K562 (cell line): ENCODE measurements at regions not wholly inside any gene's neighbourhood (a gene's known extent, or its start where the extent isn't known, plus 50 kb on each side); places are given as distances from the start of the nearest gene placed in this dataset.

Experiments
- CBX8 ChIP-seq: fragments of 200-600 bp; sonication (generic); IDR thresholded peaks from 2 replicates; pipeline ENCODE4 v1.6.1; 2012; ENCODE audit warnings: borderline replicate concordance, mixed run types, low read depth, mild to moderate bottlenecking, moderate library complexity, mixed read lengths, low read length, control low read depth, inconsistent platforms; ENCODE audit not compliant: poor library complexity, severe bottlenecking; ENCODE audit errors: extremely low read depth
- DEAF1 ChIP-seq: fragments of 450-650 bp; formaldehyde crosslinking; IDR thresholded peaks from 2 replicates; pipeline ENCODE4 v1.4.0; 2020; ENCODE audit warnings: mild to moderate bottlenecking, moderate library complexity
- KLF13 ChIP-seq: fragments of 450-650 bp; IDR thresholded peaks from 2 replicates; pipeline ENCODE4 v1.6.1; 2016; ENCODE audit warnings: missing genetic modification characterization, low read depth, mild to moderate bottlenecking, missing compliant biosample characterization, moderate library complexity, borderline replicate concordance
- SPI1 ChIP-seq: IDR thresholded peaks from 2 replicates; pipeline ENCODE4 v1.6.1; 2011; ENCODE audit warnings: low read depth, low read length, control low read depth, borderline replicate concordance
- ZNF224 ChIP-seq: sonication (generic); formaldehyde crosslinking; IDR thresholded peaks from 2 replicates; pipeline ENCODE4 v1.8.0; 2022; ENCODE audit warnings: mild to moderate bottlenecking, missing genetic modification reagents
- TF ChIP-seq, protein P1 (sequence below), 2 experiments: fragments of 450-650 bp in 1 of 2; IDR thresholded peaks; 2 replicates each; pipeline ENCODE4 v1.6.1; 2011 to 2017; ENCODE audit warnings: low read depth in 2 of 2, antibody characterized with exemption in 1 of 2, borderline replicate concordance in 1 of 2, low read length in 1 of 2, mild to moderate bottlenecking in 1 of 2, mixed read lengths in 1 of 2; ENCODE audit not compliant: control insufficient read depth in 1 of 2

GRCh38 chr15:24861014-24861690 lies 93.6 kb upstream of the SNRPN start (continued):
- TF ChIP-seq DEAF1 (CRISPR knock-in tag) (no peak), ZNF224 (no peak), CBX8 (no peak), SPI1 (no peak), KLF13 (no peak)
- TF ChIP-seq, protein P1, sequence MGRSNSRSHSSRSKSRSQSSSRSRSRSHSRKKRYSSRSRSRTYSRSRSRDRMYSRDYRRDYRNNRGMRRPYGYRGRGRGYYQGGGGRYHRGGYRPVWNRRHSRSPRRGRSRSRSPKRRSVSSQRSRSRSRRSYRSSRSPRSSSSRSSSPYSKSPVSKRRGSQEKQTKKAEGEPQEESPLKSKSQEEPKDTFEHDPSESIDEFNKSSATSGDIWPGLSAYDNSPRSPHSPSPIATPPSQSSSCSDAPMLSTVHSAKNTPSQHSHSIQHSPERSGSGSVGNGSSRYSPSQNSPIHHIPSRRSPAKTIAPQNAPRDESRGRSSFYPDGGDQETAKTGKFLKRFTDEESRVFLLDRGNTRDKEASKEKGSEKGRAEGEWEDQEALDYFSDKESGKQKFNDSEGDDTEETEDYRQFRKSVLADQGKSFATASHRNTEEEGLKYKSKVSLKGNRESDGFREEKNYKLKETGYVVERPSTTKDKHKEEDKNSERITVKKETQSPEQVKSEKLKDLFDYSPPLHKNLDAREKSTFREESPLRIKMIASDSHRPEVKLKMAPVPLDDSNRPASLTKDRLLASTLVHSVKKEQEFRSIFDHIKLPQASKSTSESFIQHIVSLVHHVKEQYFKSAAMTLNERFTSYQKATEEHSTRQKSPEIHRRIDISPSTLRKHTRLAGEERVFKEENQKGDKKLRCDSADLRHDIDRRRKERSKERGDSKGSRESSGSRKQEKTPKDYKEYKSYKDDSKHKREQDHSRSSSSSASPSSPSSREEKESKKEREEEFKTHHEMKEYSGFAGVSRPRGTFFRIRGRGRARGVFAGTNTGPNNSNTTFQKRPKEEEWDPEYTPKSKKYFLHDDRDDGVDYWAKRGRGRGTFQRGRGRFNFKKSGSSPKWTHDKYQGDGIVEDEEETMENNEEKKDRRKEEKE (IDR thresholded peaks at IDR 0.05; ENCODE audit: borderline replicate concordance in 1 of 2, control insufficient read depth in 1 of 2, low read depth in 2 of 2, low read length in 1 of 2), result no peak
